ENCODE measurements at regions not wholly inside any gene's neighbourhood (a gene's known extent, or its start where the extent isn't known, plus 50 kb on each side); places are given as distances from the start of the nearest gene placed in this dataset.

- Histone ChIP-seq H3K27me3 (ENCODE audit: insufficient read depth, low read length, poor library complexity, severe bottlenecking) (no peaks in the 10 kb centered on the region), H3K4me3 (ENCODE audit: low read length) (no peak overlapping the region), H3K36me3 (ENCODE audit: insufficient read depth, low read length) (no peaks in the 10 kb centered on the region), H3K4me1 (ENCODE audit: insufficient read depth, low read length) (no peaks in the 10 kb centered on the region), H3K9me3 (ENCODE audit: low read length) (no peaks in the 10 kb centered on the region), H3K27ac (ENCODE audit: low read depth, low read length) (no peak overlapping the region)
- Mint-ChIP-seq H3K4me3 (no peak overlapping the region), H3K4me1 (no peaks in the 10 kb centered on the region), H3K9me3 (peaks cover 0 to 5% (median 0%) of the 10 kb centered on the region in 5 donors), H3K27me3 (peaks cover 3 to 18% of the 10 kb centered on the region in 2 donors), H3K27ac (no peak overlapping the region), H3K36me3 (no peaks in the 10 kb centered on the region)
- POLR2A ChIA-PET: no interaction called here
- no peak for DNase-seq
- CTCF ChIA-PET: no interaction called here
These were observed 201.0 kb upstream of the CST7 start for GRCh38 chr20:24747881-24748595.

DNA sequence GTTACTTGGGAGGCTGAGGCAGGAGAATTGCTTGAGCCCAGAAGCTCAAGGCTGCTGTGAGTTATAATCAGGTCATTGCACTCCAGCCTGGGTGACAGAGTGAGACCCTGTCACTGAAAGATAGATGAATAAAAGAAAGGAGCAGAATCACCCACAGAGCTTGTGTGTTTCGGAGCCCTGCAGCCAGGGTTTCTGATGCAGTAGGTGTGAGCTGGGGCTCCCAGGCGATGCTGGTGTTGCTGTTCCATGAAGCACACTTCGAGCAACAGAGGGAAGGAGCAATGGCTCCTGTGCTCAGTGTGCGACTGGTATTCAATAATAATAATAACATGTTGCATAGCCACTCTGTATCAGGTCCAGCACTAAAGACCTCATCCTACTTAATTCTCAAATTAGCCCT lies 197.5 kb upstream of the CST7 start:
- DNase-seq: no peak

GRCh38 chr20:24752612-24753011 lies 196.5 kb upstream of the CST7 start:
- no peak for DNase-seq

More for the DNA sequence above, 197.5 kb upstream of the CST7 start:
- Mint-ChIP-seq H3K27ac (no peak overlapping the region), H3K27me3 (peaks cover 0 to 36% of the 10 kb centered on the region in 2 donors), H3K36me3 (no peaks in the 10 kb centered on the region), H3K4me3 (no peak overlapping the region), H3K9me3 (peaks cover 0 to 5% (median 0%) of the 10 kb centered on the region in 5 donors), H3K4me1 (no peaks in the 10 kb centered on the region)
- no peak overlapping the region for H3K27ac ChIP-seq (ENCODE audit: low read depth, low read length)
- H3K36me3 ChIP-seq (ENCODE audit: insufficient read depth, low read length): no peaks in the 10 kb centered on the region
- no peaks in the 10 kb centered on the region for H3K27me3 ChIP-seq (ENCODE audit: insufficient read depth, low read length, poor library complexity, severe bottlenecking)
- H3K4me1 ChIP-seq (ENCODE audit: insufficient read depth, low read length): no peaks in the 10 kb centered on the region
- no peak overlapping the region for H3K4me3 ChIP-seq (ENCODE audit: low read length)
- ChIA-PET CTCF (no interaction called here), POLR2A (no interaction called here)
- no peaks in the 10 kb centered on the region for H3K9me3 ChIP-seq (ENCODE audit: low read length)

DNA sequence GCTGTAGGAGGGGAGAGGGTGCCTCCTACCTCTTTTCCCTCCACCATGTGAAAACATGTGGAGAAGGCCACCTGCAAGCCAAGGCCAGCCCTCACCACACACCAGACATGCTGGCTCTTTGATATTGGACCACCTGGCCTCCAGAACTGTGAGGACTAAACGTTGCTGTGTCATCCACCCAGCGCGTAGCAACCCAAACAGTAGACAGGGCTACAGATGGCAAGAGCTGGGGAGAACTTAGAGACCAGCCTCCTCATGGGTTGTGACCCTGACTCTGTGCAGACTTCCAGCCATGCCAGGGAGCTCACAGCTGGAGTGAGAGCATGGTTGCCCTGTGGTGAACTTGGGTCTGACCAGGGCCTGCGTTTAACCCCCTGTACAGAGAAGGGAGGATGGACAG lies 195.9 kb upstream of the CST7 start:
- POLR2A ChIA-PET: no interaction called here
- Mint-ChIP-seq H3K27ac (no peak overlapping the region), H3K36me3 (no peaks in the 10 kb centered on the region), H3K4me1 (no peaks in the 10 kb centered on the region), H3K27me3 (peaks cover 4 to 30% of the 10 kb centered on the region in 2 donors), H3K9me3 (peaks cover 0 to 5% (median 0%) of the 10 kb centered on the region in 5 donors), H3K4me3 (no peak overlapping the region)
- no peak for DNase-seq
- CTCF ChIA-PET: interaction anchor here (1.0 kb wide), 1 partner anchor 9 kb away, joined by 3 read pairs; no protein-coding TSS in a partner anchor
- Histone ChIP-seq H3K9me3 (ENCODE audit: low read length) (no peaks in the 10 kb centered on the region), H3K4me3 (ENCODE audit: low read length) (no peak overlapping the region), H3K27ac (ENCODE audit: low read depth, low read length) (no peak overlapping the region), H3K36me3 (ENCODE audit: insufficient read depth, low read length) (no peaks in the 10 kb centered on the region), H3K4me1 (ENCODE audit: insufficient read depth, low read length) (no peaks in the 10 kb centered on the region), H3K27me3 (ENCODE audit: insufficient read depth, low read length, poor library complexity, severe bottlenecking) (no peaks in the 10 kb centered on the region)

More at GRCh38 chr20:24752612-24753011, 196.5 kb upstream of the CST7 start:
- Histone ChIP-seq H3K36me3 (ENCODE audit: insufficient read depth, low read length) (no peaks in the 10 kb centered on the region), H3K27ac (ENCODE audit: low read depth, low read length) (no peak overlapping the region), H3K9me3 (ENCODE audit: low read length) (no peaks in the 10 kb centered on the region), H3K27me3 (ENCODE audit: insufficient read depth, low read length, poor library complexity, severe bottlenecking) (no peaks in the 10 kb centered on the region), H3K4me3 (ENCODE audit: low read length) (no peak overlapping the region), H3K4me1 (ENCODE audit: insufficient read depth, low read length) (no peaks in the 10 kb centered on the region)
- Mint-ChIP-seq H3K4me1 (no peaks in the 10 kb centered on the region), H3K9me3 (peaks cover 0 to 5% (median 0%) of the 10 kb centered on the region in 5 donors), H3K4me3 (no peak overlapping the region), H3K27me3 (peaks cover 4 to 34% of the 10 kb centered on the region in 2 donors), H3K27ac (no peak overlapping the region), H3K36me3 (no peaks in the 10 kb centered on the region)
- ChIA-PET CTCF (no interaction called here), POLR2A (no interaction called here)

- CTCF ChIA-PET: no interaction called here
- no peaks in the 10 kb centered on the region for H3K36me3 Mint-ChIP-seq
- DNase-seq: no peak
These were observed 194.4 kb upstream of the CST7 start for GRCh38 chr20:24754691-24755090.

GRCh38 chr20:24755411-24755922 lies 193.6 kb upstream of the CST7 start:
- no peak for DNase-seq
- Mint-ChIP-seq H3K9me3 (peaks cover 0 to 4% (median 0%) of the 10 kb centered on the region in 5 donors), H3K4me1 (no peaks in the 10 kb centered on the region), H3K4me3 (no peak overlapping the region), H3K36me3 (no peaks in the 10 kb centered on the region), H3K27ac (no peak overlapping the region), H3K27me3 (peaks cover 4 to 29% of the 10 kb centered on the region in 2 donors)
- H3K4me1 ChIP-seq (ENCODE audit: insufficient read depth, low read length): no peaks in the 10 kb centered on the region
- no peaks in the 10 kb centered on the region for H3K9me3 ChIP-seq (ENCODE audit: low read length)
- no peaks in the 10 kb centered on the region for H3K36me3 ChIP-seq (ENCODE audit: insufficient read depth, low read length)
- no peak overlapping the region for H3K27ac ChIP-seq (ENCODE audit: low read depth, low read length)
- no peaks in the 10 kb centered on the region for H3K27me3 ChIP-seq (ENCODE audit: insufficient read depth, low read length, poor library complexity, severe bottlenecking)
- no peak overlapping the region for H3K4me3 ChIP-seq (ENCODE audit: low read length)
- POLR2A ChIA-PET: no interaction called here
- CTCF ChIA-PET: no interaction called here

More at GRCh38 chr20:24754691-24755090, 194.4 kb upstream of the CST7 start:
- no peaks in the 10 kb centered on the region for H3K36me3 ChIP-seq (ENCODE audit: insufficient read depth, low read length)
- no peaks in the 10 kb centered on the region for H3K9me3 ChIP-seq (ENCODE audit: low read length)
- no peak overlapping the region for H3K4me3 Mint-ChIP-seq
- POLR2A ChIA-PET: no interaction called here
- no peaks in the 10 kb centered on the region for H3K27me3 ChIP-seq (ENCODE audit: insufficient read depth, low read length, poor library complexity, severe bottlenecking)
- H3K27ac ChIP-seq (ENCODE audit: low read depth, low read length): no peak overlapping the region
- H3K27ac Mint-ChIP-seq: no peak overlapping the region
- no peaks in the 10 kb centered on the region for H3K4me1 Mint-ChIP-seq
- no peaks in the 10 kb centered on the region for H3K9me3 Mint-ChIP-seq
- H3K27me3 Mint-ChIP-seq: peaks cover 4 to 32% of the 10 kb centered on the region in 2 donors
- H3K4me1 ChIP-seq (ENCODE audit: insufficient read depth, low read length): no peaks in the 10 kb centered on the region
- no peak overlapping the region for H3K4me3 ChIP-seq (ENCODE audit: low read length)

GRCh38 chr20:24756292-24757025 lies 192.6 kb upstream of the CST7 start:
- Mint-ChIP-seq H3K36me3 (no peaks in the 10 kb centered on the region), H3K4me3 (no peak overlapping the region), H3K27ac (no peak overlapping the region), H3K27me3 (peaks cover 4 to 29% of the 10 kb centered on the region in 2 donors), H3K9me3 (peaks cover 0 to 9% (median 0%) of the 10 kb centered on the region in 5 donors), H3K4me1 (no peaks in the 10 kb centered on the region)
- no peaks in the 10 kb centered on the region for H3K27me3 ChIP-seq (ENCODE audit: insufficient read depth, low read length, poor library complexity, severe bottlenecking)
- DNase-seq: no peak
- H3K9me3 ChIP-seq (ENCODE audit: low read length): no peaks in the 10 kb centered on the region
- no peak overlapping the region for H3K27ac ChIP-seq (ENCODE audit: low read depth, low read length)
- CTCF ChIA-PET: no interaction called here
- no peaks in the 10 kb centered on the region for H3K36me3 ChIP-seq (ENCODE audit: insufficient read depth, low read length)
- no peak overlapping the region for H3K4me3 ChIP-seq (ENCODE audit: low read length)
- POLR2A ChIA-PET: no interaction called here
- no peaks in the 10 kb centered on the region for H3K4me1 ChIP-seq (ENCODE audit: insufficient read depth, low read length)
